T1000 (cell line): ENCODE measurements at regions not wholly inside any gene's neighbourhood (a gene's known extent, or its start where the extent isn't known, plus 50 kb on each side); places are given as distances from the start of the nearest gene placed in this dataset.

ENCODE experiments used
- DNase-seq: peaks from one replicate; lab custom pipeline; 2025; ENCODE audit warnings: mixed read lengths; lab: John Stamatoyannopoulos, UW

- no peak for DNase-seq
These were observed 321.9 kb downstream of the ZSWIM6 start for GRCh38 chr5:61653807-61654580.

DNA sequence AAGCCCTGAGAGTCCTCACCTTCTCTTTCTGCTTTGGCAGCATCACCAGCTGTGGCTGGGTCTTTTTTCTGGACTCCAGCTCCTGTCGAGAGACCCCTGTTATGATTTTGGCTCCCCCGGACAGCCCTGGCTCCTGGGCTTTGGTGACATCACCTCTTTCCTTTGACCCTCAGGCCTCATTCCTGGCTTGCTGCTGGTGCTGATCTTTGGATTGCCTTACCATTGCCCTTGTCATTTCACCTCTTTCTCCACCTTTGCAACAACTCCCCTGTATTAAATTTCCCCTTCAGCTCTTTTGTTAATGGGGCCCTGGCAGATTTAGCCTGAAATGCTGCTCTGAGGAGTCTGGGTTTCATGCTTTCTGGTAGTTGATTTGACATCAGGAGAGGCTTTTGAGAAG, 322.8 kb downstream of the ZSWIM6 start:
- DNase-seq: no peak

GRCh38 chr5:61657010-61657409, 325.0 kb downstream of the ZSWIM6 start:
- DNase-seq: no peak

DNA sequence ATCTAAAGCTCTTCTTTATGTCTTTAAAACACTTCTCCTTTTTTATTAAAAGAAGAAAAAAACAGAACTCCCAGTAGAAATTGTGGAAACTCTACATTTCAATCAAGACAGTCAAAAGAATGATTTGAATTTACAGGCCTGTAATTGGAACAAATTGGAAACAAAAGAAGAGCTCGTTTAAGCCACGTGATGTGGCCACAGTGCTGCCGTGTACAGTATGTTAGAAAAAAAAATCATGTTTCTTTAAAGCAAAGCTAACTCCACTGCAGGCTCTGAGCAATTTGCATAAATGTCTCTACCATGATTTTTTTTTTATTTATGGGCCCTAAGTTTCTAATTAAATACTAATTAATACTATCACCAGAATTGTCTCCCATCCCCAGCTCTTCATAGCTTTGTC, 325.6 kb downstream of the ZSWIM6 start:
- DNase-seq: no peak

- DNase-seq: peak; percentile 66
These were observed 326.5 kb downstream of the ZSWIM6 start for GRCh38 chr5:61658592-61659008.

- no peak for DNase-seq
These were observed 327.2 kb downstream of the ZSWIM6 start for GRCh38 chr5:61659221-61659696.

- DNase-seq: no peak
These were observed 330.6 kb downstream of the ZSWIM6 start for GRCh38 chr5:61662670-61663069.

DNA sequence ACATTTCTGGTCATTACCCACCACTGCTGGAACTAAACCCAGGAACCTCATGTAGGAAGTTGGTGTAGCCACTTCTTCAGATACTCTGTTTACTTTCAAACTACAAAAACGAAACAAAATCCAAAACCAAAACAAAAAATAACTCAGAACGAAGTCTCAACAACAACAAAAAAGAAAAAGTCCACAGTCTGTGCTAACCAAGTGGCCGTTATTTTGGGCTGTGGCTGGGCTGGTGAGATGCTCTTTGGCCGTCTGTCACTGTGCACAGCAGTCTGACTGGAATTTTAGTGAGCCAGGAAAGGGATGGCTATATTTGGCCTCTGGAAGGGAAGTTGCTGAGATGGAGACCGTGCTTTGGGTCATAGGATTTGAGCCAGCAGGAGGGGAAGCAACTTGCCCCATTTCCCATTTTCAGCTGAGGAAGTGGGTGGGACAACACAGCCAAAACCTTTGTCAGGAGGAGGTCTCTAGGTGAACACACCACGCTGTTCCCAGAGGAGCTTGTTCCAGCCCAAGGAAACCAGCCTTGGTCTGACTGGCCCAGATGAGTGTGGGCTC, 334.1 kb downstream of the ZSWIM6 start:
- no peak for DNase-seq

DNA sequence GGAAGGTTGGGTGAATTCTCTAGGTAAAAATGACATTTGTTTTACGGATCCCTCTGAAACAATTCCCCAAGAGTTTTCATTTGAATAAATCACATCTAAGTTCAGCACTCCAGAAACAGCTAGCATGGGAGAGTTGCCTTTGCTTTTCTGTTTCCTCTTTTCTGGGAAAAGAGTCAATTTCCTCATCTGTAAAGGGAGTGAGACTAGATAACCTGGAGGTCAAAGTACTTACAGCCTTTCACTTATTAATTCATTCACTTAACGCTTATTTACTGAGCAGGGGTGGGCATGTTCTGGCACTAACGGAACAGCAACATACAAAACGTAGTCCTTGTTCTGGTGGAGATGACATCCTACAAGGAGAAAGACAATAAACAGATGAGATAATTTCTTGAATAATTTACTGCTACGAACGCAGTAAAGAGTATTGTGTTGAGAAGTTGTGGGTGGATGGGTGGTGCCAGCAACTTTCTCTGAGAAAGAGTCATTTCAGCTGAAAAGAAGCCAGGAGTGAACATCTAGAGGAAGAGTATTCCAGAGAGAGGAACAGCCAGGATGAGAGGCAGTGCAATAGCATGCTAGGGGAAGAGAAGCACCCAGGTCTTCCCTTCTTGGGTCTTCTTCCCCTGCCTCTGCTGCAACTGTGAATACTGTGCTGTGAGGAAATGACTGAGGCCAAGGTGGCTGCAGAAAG, 335.6 kb downstream of the ZSWIM6 start:
- no peak for DNase-seq

GRCh38 chr5:61669531-61669930, 337.5 kb downstream of the ZSWIM6 start:
- DNase-seq: no peak

GRCh38 chr5:61670941-61671340, 338.9 kb downstream of the ZSWIM6 start:
- no peak for DNase-seq

DNA sequence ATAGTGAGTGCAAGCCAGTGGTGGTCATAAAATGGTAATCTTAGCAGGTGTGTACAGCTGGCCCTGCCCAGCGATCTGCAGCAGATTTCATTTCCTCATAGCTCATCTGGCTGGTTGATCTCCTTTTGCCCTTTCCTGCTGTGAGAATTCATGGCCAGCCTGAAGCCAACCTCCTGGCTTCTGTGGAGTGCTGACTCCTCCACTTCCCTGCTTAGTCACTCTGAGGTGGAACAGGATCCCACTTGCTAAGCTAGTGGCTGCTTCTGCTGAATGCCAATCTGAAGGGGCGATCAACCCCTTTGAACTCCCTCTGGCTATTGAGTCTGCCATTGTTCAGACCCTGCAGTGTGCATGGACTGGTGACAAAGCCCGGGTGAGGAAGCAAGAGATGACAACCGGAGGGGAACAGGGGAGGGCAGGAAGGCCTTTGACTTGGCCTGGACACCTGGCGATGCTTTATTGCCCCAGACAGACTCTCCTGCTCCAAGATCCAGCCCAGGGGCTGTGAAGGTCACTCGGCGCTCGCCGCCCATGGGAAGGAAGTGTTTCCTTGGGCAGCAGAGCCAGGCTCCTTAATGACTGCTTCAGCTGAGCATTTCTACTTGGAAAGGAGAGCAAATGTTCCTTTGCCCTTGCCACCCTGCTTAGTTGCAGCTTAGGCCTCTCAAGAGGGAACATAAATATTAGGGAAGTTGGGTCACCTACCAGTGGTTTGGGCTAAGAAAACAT, 341.1 kb downstream of the ZSWIM6 start:
- no peak for DNase-seq

GRCh38 chr5:61674378-61674777, 342.3 kb downstream of the ZSWIM6 start:
- no peak for DNase-seq

- DNase-seq: no peak
These were observed 343.1 kb downstream of the ZSWIM6 start for GRCh38 chr5:61675015-61675692.

DNA sequence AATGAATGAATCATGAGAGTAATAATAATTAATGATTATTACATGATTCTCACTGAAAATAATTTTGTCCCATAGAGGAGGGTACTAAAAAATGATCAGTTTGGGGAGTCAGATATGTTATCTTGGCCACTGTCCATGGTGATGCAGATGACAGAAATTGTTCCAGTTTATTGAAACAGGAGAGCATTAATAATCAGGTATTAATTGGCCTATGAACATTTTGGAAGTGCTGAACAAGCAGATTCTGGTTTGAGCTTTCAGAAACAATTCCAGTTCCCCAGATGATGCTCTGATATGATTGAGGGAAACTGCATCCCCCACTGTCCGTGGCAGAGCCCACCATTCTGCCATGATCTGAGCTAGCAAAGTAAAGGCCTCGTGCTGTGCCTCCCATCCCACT, 345.2 kb downstream of the ZSWIM6 start:
- DNase-seq: no peak

- no peak for DNase-seq
These were observed 346.9 kb downstream of the ZSWIM6 start for GRCh38 chr5:61678966-61679365.

- no peak for DNase-seq
These were observed 347.5 kb downstream of the ZSWIM6 start for GRCh38 chr5:61679562-61679961.

DNA sequence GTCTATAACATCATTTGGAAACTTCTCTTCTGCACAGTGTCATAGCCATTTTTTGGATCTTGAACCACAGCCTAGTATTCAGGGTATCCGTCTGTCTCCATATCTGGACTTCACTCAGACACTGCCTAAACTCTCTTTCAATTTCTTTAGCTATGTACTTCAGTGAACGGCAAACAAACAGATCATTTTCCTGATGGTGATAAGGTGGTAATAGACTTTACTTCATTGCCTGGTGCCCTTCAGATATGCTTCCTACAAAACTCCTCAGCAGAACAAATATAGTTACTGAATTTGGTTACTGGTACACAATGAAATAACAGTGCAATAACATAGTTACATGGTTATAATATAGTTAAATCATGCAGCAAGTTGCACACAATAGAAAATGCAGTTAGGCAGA, 348.2 kb downstream of the ZSWIM6 start:
- no peak for DNase-seq

GRCh38 chr5:61683148-61683547, 351.1 kb downstream of the ZSWIM6 start:
- no peak for DNase-seq

DNA sequence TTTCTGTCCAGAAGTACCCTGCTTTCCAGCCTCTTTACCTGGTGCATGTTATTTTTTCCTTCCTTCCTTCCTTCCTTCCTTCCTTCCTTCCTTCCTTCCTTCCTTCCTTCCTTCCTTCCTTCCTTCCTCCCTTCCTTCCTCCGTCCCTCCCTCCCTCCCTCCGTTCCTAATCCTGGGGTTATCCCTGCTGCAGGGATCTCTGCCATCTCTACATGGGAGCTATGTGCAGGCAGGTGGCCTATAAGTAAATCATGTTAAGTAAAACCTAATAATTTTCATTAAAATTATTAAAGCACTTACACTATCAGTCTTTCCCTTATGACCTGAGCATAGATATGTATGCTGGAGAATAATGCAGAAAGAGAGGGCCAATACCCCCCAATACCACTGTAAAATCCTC, 351.9 kb downstream of the ZSWIM6 start:
- no peak for DNase-seq

DNA sequence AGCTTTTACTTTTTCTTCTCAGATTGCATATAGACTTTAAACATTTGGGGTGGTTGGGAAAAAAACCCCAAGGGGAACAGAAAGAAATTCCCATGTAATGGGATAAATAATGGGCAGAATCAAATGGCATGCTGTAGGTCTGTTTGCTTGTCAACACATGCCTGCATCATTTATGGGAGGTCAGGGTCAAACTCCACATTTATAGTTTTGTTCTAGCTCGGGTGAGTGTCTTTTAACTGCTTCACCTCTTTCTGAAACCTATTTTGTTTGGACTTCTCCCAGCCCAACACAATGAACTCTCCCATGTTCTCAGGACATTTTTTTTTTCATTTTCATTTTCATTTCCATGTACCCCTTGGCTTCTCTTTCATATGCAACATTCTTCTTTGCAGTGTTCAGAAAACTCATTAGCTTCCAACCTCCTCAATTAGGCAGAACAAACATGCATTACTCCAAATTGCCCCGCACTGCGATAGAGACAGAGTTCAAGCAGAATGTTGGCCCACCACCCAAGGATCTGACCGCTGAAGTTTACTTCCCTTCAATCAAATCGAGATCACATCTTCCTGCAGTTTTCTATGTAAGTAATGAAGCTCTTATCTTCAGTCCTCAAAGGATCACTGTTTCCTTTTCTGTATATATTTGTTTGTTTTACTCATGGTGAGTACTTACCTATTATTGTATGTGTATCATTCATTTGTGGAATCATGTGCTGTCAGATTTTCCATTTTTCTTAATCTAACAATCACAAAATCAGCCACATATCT, 354.6 kb downstream of the ZSWIM6 start:
- no peak for DNase-seq
